CD14-positive monocyte (primary cell): ENCODE measurements at regions not wholly inside any gene's neighbourhood (a gene's known extent, or its start where the extent isn't known, plus 50 kb on each side); places are given as distances from the start of the nearest gene placed in this dataset.

Source experiments
- DNase-seq, 3 donors: peaks; one replicate each; pipeline ENCODE4 v3.0.0-alpha.2; 2011 to 2022
- H2AFZ ChIP-seq: 2 replicates; pipeline ENCODE4 v1.6.0; 2012; ENCODE audit warnings: mild to moderate bottlenecking, low read depth, low read length, inconsistent platforms; ENCODE audit not compliant: insufficient read depth, poor library complexity, severe bottlenecking
- H3K27ac ChIP-seq, 2 donors: 1 replicate in 1 of 2; 2 replicates in 1 of 2; pipeline ENCODE4 v1.5.1; 2012 to 2013; ENCODE audit warnings: low read length in 2 of 2, control low read depth in 1 of 2, inconsistent platforms in 1 of 2, low read depth in 1 of 2, mild to moderate bottlenecking in 1 of 2
- H3K27me3 ChIP-seq, 2 donors: one replicate each; pipeline versions ENCODE4 v1.6.0 to v1.6.1; 2011 to 2013; ENCODE audit warnings: low read length in 2 of 2; ENCODE audit not compliant: control insufficient read depth in 2 of 2, insufficient read depth in 2 of 2
- H3K36me3 ChIP-seq, 2 donors: replicated peaks in 1 of 2; 1 replicate in 1 of 2; 2 replicates in 1 of 2; pipeline versions ENCODE4 v1.5.1 to v1.6.1; 2012 to 2013; ENCODE audit warnings: low read length in 2 of 2, control low read depth in 1 of 2, inconsistent platforms in 1 of 2, mild to moderate bottlenecking in 1 of 2; ENCODE audit not compliant: insufficient read depth in 2 of 2, control insufficient read depth in 1 of 2
- H3K4me1 ChIP-seq, 2 donors: 1 replicate in 1 of 2; 2 replicates in 1 of 2; pipeline versions ENCODE4 v1.5.1 to v1.6.1; 2012 to 2013; ENCODE audit warnings: low read length in 2 of 2, control low read depth in 1 of 2, inconsistent platforms in 1 of 2, mild to moderate bottlenecking in 1 of 2, moderate library complexity in 1 of 2; ENCODE audit not compliant: insufficient read depth in 2 of 2, control insufficient read depth in 1 of 2
- H3K4me2 ChIP-seq: replicated peaks from 2 replicates; pipeline ENCODE3; 2012; ENCODE audit warnings: low read length, moderate library complexity, mild to moderate bottlenecking; ENCODE audit not compliant: poor library complexity, severe bottlenecking; ENCODE audit errors: extremely low read depth
- H3K4me3 ChIP-seq, 3 experiments: fragments of 200-600 bp in 1 of 3; sonication (generic) in 1 of 3; replicated peaks in 1 of 3; 1 replicate in 2 of 3; 2 replicates in 1 of 3; pipeline ENCODE4 v1.5.1; 2011 to 2013; ENCODE audit warnings: low read length in 3 of 3, mild to moderate bottlenecking in 3 of 3, control low read depth in 2 of 3, low read depth in 2 of 3, inconsistent platforms in 1 of 3, moderate library complexity in 1 of 3
- H3K79me2 ChIP-seq: 2 replicates; pipeline ENCODE4 v1.6.0; 2012; ENCODE audit warnings: mild to moderate bottlenecking, control low read depth, inconsistent platforms, low read length, moderate library complexity; ENCODE audit not compliant: insufficient read depth
- H3K9ac ChIP-seq: 2 replicates; pipeline ENCODE4 v1.6.0; 2017; ENCODE audit warnings: low read length, mild to moderate bottlenecking; ENCODE audit not compliant: insufficient read depth, poor library complexity, severe bottlenecking
- H3K9me3 ChIP-seq, 2 donors: replicated peaks in 1 of 2; 1 replicate in 1 of 2; 2 replicates in 1 of 2; pipeline versions ENCODE4 v1.5.1 to v1.6.1; 2012 to 2013; ENCODE audit warnings: low read length in 2 of 2, control low read depth in 1 of 2; ENCODE audit not compliant: control insufficient read depth in 1 of 2, insufficient read depth in 1 of 2
- H4K20me1 ChIP-seq: 2 replicates; pipeline ENCODE4 v1.6.0; 2012; ENCODE audit warnings: mild to moderate bottlenecking, low read length, control low read depth, moderate library complexity; ENCODE audit not compliant: insufficient read depth
- H3K27ac Mint-ChIP-seq, 7 donors: one replicate each; pipeline ENCODE4 v1.8.0; 2020; ENCODE audit warnings: mild to moderate bottlenecking in 7 of 7, mixed read lengths in 7 of 7, moderate library complexity in 6 of 7, inconsistent platforms in 2 of 7
- H3K27me3 Mint-ChIP-seq, 3 donors: one replicate each; pipeline ENCODE4 v1.8.0; 2021 to 2022; ENCODE audit warnings: low read depth in 3 of 3, mild to moderate bottlenecking in 3 of 3, mixed read lengths in 3 of 3, moderate library complexity in 3 of 3, inconsistent platforms in 1 of 3
- H3K36me3 Mint-ChIP-seq, 2 donors: one replicate each; pipeline ENCODE4 v1.8.0; 2020; ENCODE audit warnings: mixed read lengths in 2 of 2, inconsistent platforms in 1 of 2, mild to moderate bottlenecking in 1 of 2
- H3K4me1 Mint-ChIP-seq: one replicate; pipeline ENCODE4 v1.8.0; 2020; ENCODE audit warnings: mild to moderate bottlenecking, mixed read lengths
- H3K4me3 Mint-ChIP-seq, 2 donors: one replicate each; pipeline ENCODE4 v1.8.0; 2020; ENCODE audit warnings: mild to moderate bottlenecking in 2 of 2, mixed read lengths in 2 of 2, moderate library complexity in 1 of 2
- H3K9me3 Mint-ChIP-seq, 7 donors: one replicate each; pipeline ENCODE4 v1.8.0; 2020 to 2022; ENCODE audit warnings: mixed read lengths in 7 of 7, mild to moderate bottlenecking in 6 of 7, moderate library complexity in 6 of 7, inconsistent platforms in 2 of 7
- CTCF ChIP-seq: fragments of 200-600 bp; IDR thresholded peaks from one replicate; pipeline ENCODE4 v1.8.0; 2022; ENCODE audit warnings: antibody characterized with exemption, mild to moderate bottlenecking
- WGBS: methylation state at CpG from one replicate; pipeline ENCODE4 v1.1.5; 2013; ENCODE audit warnings: missing lambda C conversion rate; ENCODE audit not compliant: insufficient coverage; 5-methylcytosine and 5-hydroxymethylcytosine counted together
- intact Hi-C, 2 donors: fragments of 100-400 bp; cut with micrococcal nuclease; formaldehyde crosslinking; loops; one replicate each; pipeline versions ENCODE4 v1.15.0 to v1.15.1; 2023

- Histone ChIP-seq H3K27ac (no peak overlapping the region), H3K79me2 (no peaks in the 10 kb centered on the region), H3K36me3 (no peaks in the 10 kb centered on the region), H3K4me3 (no peak overlapping the region), H3K4me1 (no peaks in the 10 kb centered on the region), H3K27me3 (peaks cover 0 to 2% of the 10 kb centered on the region in 2 donors), H3K9me3 (no peaks in the 10 kb centered on the region), H2AFZ (no peak overlapping the region), H4K20me1 (no peaks in the 10 kb centered on the region), H3K4me2 (no peak overlapping the region), H3K9ac (no peak overlapping the region)
- Mint-ChIP-seq H3K27me3 (peaks cover 0 to 2% (median 0%) of the 10 kb centered on the region in 3 donors), H3K4me1 (no peaks in the 10 kb centered on the region), H3K9me3 (peaks cover 0 to 6% (median 0%) of the 10 kb centered on the region in 7 donors), H3K36me3 (no peaks in the 10 kb centered on the region), H3K4me3 (no peak overlapping the region), H3K27ac (no peak overlapping the region)
- no peak for TF ChIP-seq CTCF
- no peak for DNase-seq
- intact Hi-C loops = no loop called here
- WGBS = 93% methylated on average over 3 of the region's 11 CpGs
Measured at GRCh38 chr10:32182476-32182875, 126.3 kb upstream of the KIF5B start.

- Mint-ChIP-seq H3K9me3 (peaks cover 0 to 3% (median 0%) of the 10 kb centered on the region in 7 donors), H3K27ac (peak overlapping the region in 1 of 7 donors; percentile 28), H3K4me1 (no peaks in the 10 kb centered on the region), H3K27me3 (peaks cover 0 to 2% (median 1%) of the 10 kb centered on the region in 3 donors), H3K36me3 (no peaks in the 10 kb centered on the region), H3K4me3 (no peak overlapping the region)
- Histone ChIP-seq H3K36me3 (no peaks in the 10 kb centered on the region), H3K27me3 (peaks cover 0 to 2% of the 10 kb centered on the region in 2 donors), H3K9me3 (no peaks in the 10 kb centered on the region), H2AFZ (no peak overlapping the region), H4K20me1 (no peaks in the 10 kb centered on the region), H3K4me1 (no peaks in the 10 kb centered on the region), H3K4me2 (no peak overlapping the region), H3K79me2 (no peaks in the 10 kb centered on the region), H3K9ac (no peak overlapping the region), H3K27ac (no peak overlapping the region), H3K4me3 (no peak overlapping the region)
- DNase-seq = no peak
- no peak for TF ChIP-seq CTCF
- 97% methylated on average over 6 of the region's 18 CpGs for WGBS
- intact Hi-C loops = no loop called here
Measured at GRCh38 chr10:32180390-32181280, 124.4 kb upstream of the KIF5B start.
